HepG2 (cell line): ENCODE measurements at regions not wholly inside any gene's neighbourhood (a gene's known extent, or its start where the extent isn't known, plus 50 kb on each side); places are given as distances from the start of the nearest gene placed in this dataset.

Experiments used
- ATAC-seq: fragments of 200-7000 bp; cut with Tn5 transposase; 3 replicates; pipeline ENCODE4 v1.9.1; 2020; ENCODE audit warnings: mild to moderate bottlenecking, moderate library complexity
- BruUV-seq: library from RNA; stranded (reverse); fragments of 400-500 nt; replicated peaks from 2 replicates; lab custom pipeline; 2021; lab: Mats Ljungman, UMichigan
- CTCF ChIA-PET: fragments of 300-600 bp; formaldehyde crosslinking; extraction: SDS; loops from one replicate; lab custom pipeline; 2021; ENCODE audit warnings: low total read pairs, inconsistent platforms, low intra/inter-chr PET ratio; lab: Yijun Ruan, JAX
- POLR2A ChIA-PET: fragments of 350-600 bp; sonication (Branson Sonifier 250); formaldehyde crosslinking; loops from one replicate; lab custom pipeline; 2020; ENCODE audit warnings: antibody characterized with exemption, inconsistent platforms; lab: Yijun Ruan, JAX
- DNase-seq: peaks from one replicate; pipeline ENCODE4 v3.0.0-alpha.2; 2015; ENCODE audit warnings: low spot score
- FAIRE-seq: peaks from 3 replicates; lab custom pipeline; 2011; peaks lifted over from hg19 to GRCh38; lab: Jason Lieb, UNC
- H2AFZ ChIP-seq: one replicate; pipeline ENCODE4 v1.6.1; 2011; ENCODE audit warnings: low read length, inconsistent platforms
- H3K27ac ChIP-seq: fragments of 300-600 bp; 3 replicates; pipeline ENCODE4 v1.8.0; 2011; ENCODE audit warnings: mixed run types, mild to moderate bottlenecking, mixed read lengths, low read length, inconsistent platforms; ENCODE audit not compliant: insufficient read depth; ENCODE audit errors: extremely low read length
- H3K27me3 ChIP-seq, 2 experiments: fragments of 200-600 bp in 1 of 2; 2 replicates in 1 of 2; 3 replicates in 1 of 2; pipeline versions ENCODE4 v1.6.0 to v1.8.0; 2011; ENCODE audit warnings: low read length in 2 of 2, mild to moderate bottlenecking in 2 of 2, moderate library complexity in 2 of 2, inconsistent platforms in 1 of 2; ENCODE audit not compliant: insufficient read depth in 2 of 2, control insufficient read depth in 1 of 2
- H3K36me3 ChIP-seq, 2 experiments: fragments of 200-600 bp in 1 of 2; replicated peaks in 1 of 2; 2 replicates in 1 of 2; 3 replicates in 1 of 2; pipeline versions ENCODE4 v1.5.1 to v1.8.0; 2011; ENCODE audit warnings: low read length in 2 of 2, inconsistent platforms in 1 of 2; ENCODE audit not compliant: insufficient read depth in 2 of 2, control insufficient read depth in 1 of 2
- H3K4me1 ChIP-seq: 2 replicates; pipeline ENCODE4 v1.5.1; 2012; ENCODE audit warnings: low read length, inconsistent platforms; ENCODE audit not compliant: insufficient read depth
- H3K4me2 ChIP-seq: 2 replicates; pipeline ENCODE4 v1.6.0; 2011; ENCODE audit warnings: low read depth, low read length, inconsistent platforms
- H3K4me3 ChIP-seq, 3 experiments: fragments of 200-600 bp in 1 of 3; sonication (generic), shearing (Covaris generic) in 1 of 3; replicated peaks in 1 of 3; 2 replicates each; pipeline ENCODE4 v1.5.1; 2011 to 2016; ENCODE audit warnings: low read length in 3 of 3, inconsistent platforms in 2 of 3, low read depth in 2 of 3, mild to moderate bottlenecking in 2 of 3, control low read depth in 1 of 3, mixed read lengths in 1 of 3; ENCODE audit not compliant: insufficient read depth in 1 of 3
- H3K79me2 ChIP-seq: one replicate; pipeline ENCODE4 v1.6.1; 2011; ENCODE audit warnings: low read length, inconsistent platforms; ENCODE audit not compliant: insufficient read depth
- H3K9ac ChIP-seq: 2 replicates; pipeline ENCODE4 v1.6.0; 2011; ENCODE audit warnings: mild to moderate bottlenecking, low read depth, low read length, inconsistent platforms; ENCODE audit not compliant: insufficient read depth
- H3K9me3 ChIP-seq: 2 replicates; pipeline ENCODE4 v1.5.1; 2012; ENCODE audit warnings: mild to moderate bottlenecking, low read length
- H4K20me1 ChIP-seq: 2 replicates; pipeline ENCODE4 v1.6.0; 2011; ENCODE audit warnings: inconsistent platforms, mild to moderate bottlenecking, low read length, moderate library complexity; ENCODE audit not compliant: insufficient read depth
- NKX3-1 ChIP-seq: sonication (generic); formaldehyde crosslinking; IDR thresholded peaks from 2 replicates; pipeline ENCODE4 v1.5.0; 2020; ENCODE audit warnings: missing genetic modification reagents
- SIN3B ChIP-seq: fragments of 150-350 bp; IDR thresholded peaks from 2 replicates; pipeline ENCODE4 v1.6.1; 2014; ENCODE audit warnings: low read length
- SOX6 ChIP-seq, 2 experiments: fragments of 450-650 bp in 1 of 2; sonication (generic) in 1 of 2; formaldehyde crosslinking in 1 of 2; IDR thresholded peaks; 2 replicates each; pipeline versions ENCODE4 v1.4.0 to v1.6.1; 2017 to 2020; ENCODE audit warnings: antibody characterized with exemption in 1 of 2, mild to moderate bottlenecking in 1 of 2, missing genetic modification reagents in 1 of 2
- U2AF2 ChIP-seq: fragments of 200-400 bp; formaldehyde crosslinking; IDR thresholded peaks from 2 replicates; pipeline ENCODE4 v1.6.1; 2017; ENCODE audit warnings: low read depth, mild to moderate bottlenecking, low read length
- ZNF670 ChIP-seq: sonication (generic); formaldehyde crosslinking; IDR thresholded peaks from 2 replicates; pipeline ENCODE4 v1.8.0; 2022; ENCODE audit warnings: mild to moderate bottlenecking, missing genetic modification reagents, borderline replicate concordance
- WGBS: methylation state at CpG from one replicate; pipeline ENCODE4 v1.1.6; 2017; ENCODE audit warnings: low lambda C conversion rate; 5-methylcytosine and 5-hydroxymethylcytosine counted together
- in situ Hi-C: cut with HindIII; loops from 2 replicates; pipeline ENCODE4 v1.10.0; 2017; ENCODE audit warnings: low pct_unique_long_range_greater_than_20kb; ENCODE audit not compliant: extremely low pct_ligation_motif_present
- intact Hi-C: fragments of 100-400 bp; cut with micrococcal nuclease; formaldehyde crosslinking; loops from one replicate; pipeline ENCODE4 v1.10.0; 2022; ENCODE audit not compliant: unreplicated experiment
- TF ChIP-seq, protein P1 (sequence below): sonication (generic); formaldehyde crosslinking; IDR thresholded peaks from 2 replicates; pipeline ENCODE4 v1.5.0; 2020; ENCODE audit warnings: missing genetic modification reagents
- TF ChIP-seq, protein P2 (sequence below): IDR thresholded peaks from 2 replicates; pipeline ENCODE4 v1.6.1; 2016; ENCODE audit warnings: low read depth, missing genetic modification reagents, missing compliant biosample characterization
- TF ChIP-seq, protein P3 (sequence below): sonication (generic); formaldehyde crosslinking; IDR thresholded peaks from 2 replicates; pipeline ENCODE4 v1.8.1; 2022; ENCODE audit warnings: low read depth, mild to moderate bottlenecking, missing genetic modification reagents

DNA sequence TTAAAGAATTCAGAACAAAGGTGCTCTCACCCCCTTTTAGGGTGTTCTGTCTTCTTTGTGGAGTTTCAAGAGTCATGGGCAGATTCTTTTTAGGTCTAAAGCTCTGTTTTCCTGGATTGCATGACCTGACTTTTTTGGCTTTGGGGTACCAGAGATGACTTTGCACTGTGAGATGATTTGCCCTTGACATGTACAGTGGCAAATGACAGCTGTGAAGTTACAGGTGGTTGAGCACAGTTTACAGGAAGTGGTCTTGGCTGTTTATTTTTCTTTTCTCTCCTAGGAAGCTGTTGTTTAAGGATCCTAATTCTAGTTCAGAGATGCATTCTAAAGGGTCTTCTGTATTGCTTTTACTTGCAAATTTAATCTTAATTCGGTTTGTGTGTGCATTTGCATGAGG is 83.8 kb upstream of the METAP2 start:
- Histone ChIP-seq H3K36me3 (no peaks in the 10 kb centered on the region), H3K9me3 (peaks cover 18% of the 10 kb centered on the region), H3K4me3 (no peak overlapping the region), H2AFZ (no peak overlapping the region), H3K27ac (no peak overlapping the region), H3K4me1 (no peaks in the 10 kb centered on the region), H3K9ac (no peak overlapping the region), H4K20me1 (no peaks in the 10 kb centered on the region), H3K79me2 (no peaks in the 10 kb centered on the region), H3K27me3 (peaks cover 0 to 4% of the 10 kb centered on the region in 2 experiments; a peak in 2 of 5 replicates), H3K4me2 (no peak overlapping the region)
- no peak for TF ChIP-seq SOX6 (IDR thresholded peaks at IDR 0.05)
- TF ChIP-seq SOX6 (CRISPR knock-in tag; IDR thresholded peaks at IDR 0.05), result no peak
- TF ChIP-seq U2AF2, result no peak
- no peak for TF ChIP-seq NKX3-1 (CRISPR knock-in tag)
- no peak for TF ChIP-seq ZNF670
- TF ChIP-seq, protein P1, sequence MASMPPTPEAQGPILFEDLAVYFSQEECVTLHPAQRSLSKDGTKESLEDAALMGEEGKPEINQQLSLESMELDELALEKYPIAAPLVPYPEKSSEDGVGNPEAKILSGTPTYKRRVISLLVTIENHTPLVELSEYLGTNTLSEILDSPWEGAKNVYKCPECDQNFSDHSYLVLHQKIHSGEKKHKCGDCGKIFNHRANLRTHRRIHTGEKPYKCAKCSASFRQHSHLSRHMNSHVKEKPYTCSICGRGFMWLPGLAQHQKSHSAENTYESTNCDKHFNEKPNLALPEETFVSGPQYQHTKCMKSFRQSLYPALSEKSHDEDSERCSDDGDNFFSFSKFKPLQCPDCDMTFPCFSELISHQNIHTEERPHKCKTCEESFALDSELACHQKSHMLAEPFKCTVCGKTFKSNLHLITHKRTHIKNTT (CRISPR knock-in tag), result no peak
- TF ChIP-seq, protein P2, sequence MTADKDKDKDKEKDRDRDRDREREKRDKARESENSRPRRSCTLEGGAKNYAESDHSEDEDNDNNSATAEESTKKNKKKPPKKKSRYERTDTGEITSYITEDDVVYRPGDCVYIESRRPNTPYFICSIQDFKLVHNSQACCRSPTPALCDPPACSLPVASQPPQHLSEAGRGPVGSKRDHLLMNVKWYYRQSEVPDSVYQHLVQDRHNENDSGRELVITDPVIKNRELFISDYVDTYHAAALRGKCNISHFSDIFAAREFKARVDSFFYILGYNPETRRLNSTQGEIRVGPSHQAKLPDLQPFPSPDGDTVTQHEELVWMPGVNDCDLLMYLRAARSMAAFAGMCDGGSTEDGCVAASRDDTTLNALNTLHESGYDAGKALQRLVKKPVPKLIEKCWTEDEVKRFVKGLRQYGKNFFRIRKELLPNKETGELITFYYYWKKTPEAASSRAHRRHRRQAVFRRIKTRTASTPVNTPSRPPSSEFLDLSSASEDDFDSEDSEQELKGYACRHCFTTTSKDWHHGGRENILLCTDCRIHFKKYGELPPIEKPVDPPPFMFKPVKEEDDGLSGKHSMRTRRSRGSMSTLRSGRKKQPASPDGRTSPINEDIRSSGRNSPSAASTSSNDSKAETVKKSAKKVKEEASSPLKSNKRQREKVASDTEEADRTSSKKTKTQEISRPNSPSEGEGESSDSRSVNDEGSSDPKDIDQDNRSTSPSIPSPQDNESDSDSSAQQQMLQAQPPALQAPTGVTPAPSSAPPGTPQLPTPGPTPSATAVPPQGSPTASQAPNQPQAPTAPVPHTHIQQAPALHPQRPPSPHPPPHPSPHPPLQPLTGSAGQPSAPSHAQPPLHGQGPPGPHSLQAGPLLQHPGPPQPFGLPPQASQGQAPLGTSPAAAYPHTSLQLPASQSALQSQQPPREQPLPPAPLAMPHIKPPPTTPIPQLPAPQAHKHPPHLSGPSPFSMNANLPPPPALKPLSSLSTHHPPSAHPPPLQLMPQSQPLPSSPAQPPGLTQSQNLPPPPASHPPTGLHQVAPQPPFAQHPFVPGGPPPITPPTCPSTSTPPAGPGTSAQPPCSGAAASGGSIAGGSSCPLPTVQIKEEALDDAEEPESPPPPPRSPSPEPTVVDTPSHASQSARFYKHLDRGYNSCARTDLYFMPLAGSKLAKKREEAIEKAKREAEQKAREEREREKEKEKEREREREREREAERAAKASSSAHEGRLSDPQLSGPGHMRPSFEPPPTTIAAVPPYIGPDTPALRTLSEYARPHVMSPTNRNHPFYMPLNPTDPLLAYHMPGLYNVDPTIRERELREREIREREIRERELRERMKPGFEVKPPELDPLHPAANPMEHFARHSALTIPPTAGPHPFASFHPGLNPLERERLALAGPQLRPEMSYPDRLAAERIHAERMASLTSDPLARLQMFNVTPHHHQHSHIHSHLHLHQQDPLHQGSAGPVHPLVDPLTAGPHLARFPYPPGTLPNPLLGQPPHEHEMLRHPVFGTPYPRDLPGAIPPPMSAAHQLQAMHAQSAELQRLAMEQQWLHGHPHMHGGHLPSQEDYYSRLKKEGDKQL (CRISPR knock-in tag), result no peak
- TF ChIP-seq SIN3B, result no peak
- TF ChIP-seq, protein P3, sequence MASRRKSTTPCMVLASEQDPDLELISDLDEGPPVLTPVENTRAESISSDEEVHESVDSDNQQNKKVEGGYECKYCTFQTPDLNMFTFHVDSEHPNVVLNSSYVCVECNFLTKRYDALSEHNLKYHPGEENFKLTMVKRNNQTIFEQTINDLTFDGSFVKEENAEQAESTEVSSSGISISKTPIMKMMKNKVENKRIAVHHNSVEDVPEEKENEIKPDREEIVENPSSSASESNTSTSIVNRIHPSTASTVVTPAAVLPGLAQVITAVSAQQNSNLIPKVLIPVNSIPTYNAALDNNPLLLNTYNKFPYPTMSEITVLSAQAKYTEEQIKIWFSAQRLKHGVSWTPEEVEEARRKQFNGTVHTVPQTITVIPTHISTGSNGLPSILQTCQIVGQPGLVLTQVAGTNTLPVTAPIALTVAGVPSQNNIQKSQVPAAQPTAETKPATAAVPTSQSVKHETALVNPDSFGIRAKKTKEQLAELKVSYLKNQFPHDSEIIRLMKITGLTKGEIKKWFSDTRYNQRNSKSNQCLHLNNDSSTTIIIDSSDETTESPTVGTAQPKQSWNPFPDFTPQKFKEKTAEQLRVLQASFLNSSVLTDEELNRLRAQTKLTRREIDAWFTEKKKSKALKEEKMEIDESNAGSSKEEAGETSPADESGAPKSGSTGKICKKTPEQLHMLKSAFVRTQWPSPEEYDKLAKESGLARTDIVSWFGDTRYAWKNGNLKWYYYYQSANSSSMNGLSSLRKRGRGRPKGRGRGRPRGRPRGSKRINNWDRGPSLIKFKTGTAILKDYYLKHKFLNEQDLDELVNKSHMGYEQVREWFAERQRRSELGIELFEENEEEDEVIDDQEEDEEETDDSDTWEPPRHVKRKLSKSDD (CRISPR knock-in tag), result no peak
- WGBS, result 9% methylated on average over 1 of the region's 1 CpG
- ATAC-seq, result no peak
- ChIA-PET POLR2A (no interaction called here), CTCF (no interaction called here)
- DNase-seq, result no peak
- in situ Hi-C loops (no loop called here), intact Hi-C loops (no loop called here)
- FAIRE-seq, result no peak
- BruUV-seq, result no TSS peak
